ENCODE measurements at regions not wholly inside any gene's neighbourhood (a gene's known extent, or its start where the extent isn't known, plus 50 kb on each side); places are given as distances from the start of the nearest gene placed in this dataset.
"Not testable (repeated sequence)": the region's sequence is repeated elsewhere in the genome, so short reads cannot be mapped to it uniquely, and the experiment has no call there.

DNA sequence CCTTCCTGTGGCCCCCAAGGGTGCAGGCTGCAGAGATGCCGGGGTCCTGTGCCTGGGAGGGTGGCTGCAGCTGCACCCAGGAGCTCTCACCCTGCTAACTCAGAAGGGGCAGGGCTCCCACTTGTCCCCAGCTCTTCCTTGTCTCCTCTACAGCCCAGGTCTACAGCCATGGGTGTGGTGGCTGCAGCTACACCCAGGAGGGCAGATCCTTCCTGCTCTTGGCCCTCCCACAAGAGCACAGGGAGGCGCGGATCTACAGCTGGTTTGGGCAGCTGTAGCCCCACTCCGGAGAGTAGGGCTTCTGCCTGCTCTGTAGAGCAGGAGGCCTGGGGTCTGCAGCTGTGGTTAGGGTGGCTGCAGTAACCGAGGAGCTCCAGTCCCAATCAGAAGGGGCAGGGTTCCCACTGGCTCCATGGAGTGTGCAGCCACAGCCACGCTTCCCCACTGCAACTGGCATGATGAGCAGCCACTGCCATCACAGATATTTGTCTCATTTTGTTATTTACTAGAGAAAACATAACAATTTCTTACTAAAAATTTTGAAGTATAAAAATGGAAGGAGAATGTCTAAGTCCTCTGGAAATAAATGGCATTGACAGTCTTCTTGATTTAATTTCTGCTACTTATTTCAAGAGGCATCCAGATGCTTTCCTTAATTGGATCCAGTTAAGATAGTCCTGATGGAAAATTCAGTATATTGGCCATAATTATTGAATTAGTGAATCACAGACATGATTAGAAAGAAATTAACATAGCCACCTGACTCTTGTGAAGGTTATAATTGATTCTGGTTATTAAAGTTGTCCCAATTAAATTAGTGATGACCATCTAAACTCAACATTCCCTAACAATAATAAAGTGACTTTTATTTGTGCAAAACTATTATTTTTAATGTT lies 233.6 kb downstream of the KCNE4 start:
- no peak for DNase-seq (ENCODE audit: low spot score)

DNA sequence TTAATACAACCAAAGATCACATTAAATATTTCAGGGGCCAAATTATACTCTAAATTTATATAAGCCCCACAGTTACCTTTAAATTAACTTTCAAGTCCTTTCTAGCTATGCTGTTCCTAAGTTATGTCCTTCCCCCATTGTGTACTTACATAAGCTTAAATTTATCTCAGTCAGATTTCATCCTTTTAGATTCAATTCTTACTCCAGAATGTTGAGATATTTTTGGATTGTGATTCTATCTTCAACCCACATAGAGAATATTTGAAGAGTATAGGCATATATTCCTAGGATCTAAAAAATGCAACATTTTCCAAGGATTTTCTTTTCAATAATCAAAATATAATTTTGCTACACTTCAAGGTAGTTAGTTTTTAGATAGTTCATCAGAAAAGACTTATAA lies 242.8 kb downstream of the KCNE4 start:
- no peak for DNase-seq (ENCODE audit: low spot score)

DNA sequence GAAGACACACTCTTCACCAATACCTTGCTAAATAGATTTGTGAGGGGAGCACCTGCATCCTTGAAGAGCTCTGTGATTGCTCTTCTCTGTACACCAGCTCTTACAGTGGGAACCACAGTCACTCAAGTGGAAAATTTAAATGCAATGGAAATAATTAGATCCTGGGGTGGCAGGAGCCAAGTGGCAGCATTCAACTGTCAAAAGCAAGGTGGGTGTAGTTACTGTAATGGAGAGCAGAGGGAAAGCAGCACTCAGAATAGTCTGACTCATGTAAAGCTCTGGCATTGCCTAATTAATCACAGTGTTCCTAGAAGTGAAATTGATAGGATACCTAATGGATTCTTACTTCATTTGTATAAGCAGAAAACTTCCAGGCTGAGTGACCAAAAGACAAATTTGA lies 245.8 kb downstream of the KCNE4 start:
- DNase-seq (ENCODE audit: low spot score), result no peak

DNA sequence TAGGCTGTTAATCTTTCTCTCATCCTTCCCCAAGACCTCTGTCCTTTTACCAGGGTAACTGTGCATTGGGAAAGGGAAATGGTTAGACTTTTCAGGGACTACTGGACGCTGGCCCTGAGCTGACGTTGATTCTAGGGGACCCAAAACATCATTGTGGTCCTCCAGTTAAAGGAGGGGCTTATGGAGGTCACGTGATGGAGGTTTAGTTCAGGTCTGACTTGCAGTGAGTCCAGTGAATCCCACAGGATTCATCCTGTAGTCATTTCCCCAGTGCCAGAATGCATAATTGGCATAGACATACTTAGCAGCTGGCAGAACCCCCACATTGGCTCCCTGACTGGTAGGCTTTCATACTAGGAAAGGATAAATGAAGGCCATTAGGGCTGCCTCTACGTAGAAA lies 246.3 kb downstream of the KCNE4 start:
- DNase-seq (ENCODE audit: low spot score), result not testable (repeated sequence)

DNA sequence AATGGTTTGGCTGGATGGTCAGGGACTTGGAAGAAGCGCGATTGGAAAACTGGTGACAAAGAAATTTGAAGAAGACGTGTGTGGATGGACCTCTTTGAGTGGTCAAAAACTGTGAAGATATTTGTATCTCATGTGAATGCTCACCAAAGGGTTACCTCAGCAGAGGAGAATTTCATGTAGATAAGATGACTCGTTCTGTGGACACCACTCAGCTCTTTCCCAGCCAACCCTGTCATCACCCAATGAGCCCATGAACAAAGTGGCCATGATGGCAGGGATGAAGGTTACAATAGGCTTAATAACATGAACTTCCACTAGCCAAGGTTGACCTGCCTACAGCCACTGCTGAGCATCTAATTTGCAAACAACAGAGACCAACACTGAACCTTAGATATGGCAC lies 248.3 kb downstream of the KCNE4 start:
- no peak for DNase-seq (ENCODE audit: low spot score)

DNA sequence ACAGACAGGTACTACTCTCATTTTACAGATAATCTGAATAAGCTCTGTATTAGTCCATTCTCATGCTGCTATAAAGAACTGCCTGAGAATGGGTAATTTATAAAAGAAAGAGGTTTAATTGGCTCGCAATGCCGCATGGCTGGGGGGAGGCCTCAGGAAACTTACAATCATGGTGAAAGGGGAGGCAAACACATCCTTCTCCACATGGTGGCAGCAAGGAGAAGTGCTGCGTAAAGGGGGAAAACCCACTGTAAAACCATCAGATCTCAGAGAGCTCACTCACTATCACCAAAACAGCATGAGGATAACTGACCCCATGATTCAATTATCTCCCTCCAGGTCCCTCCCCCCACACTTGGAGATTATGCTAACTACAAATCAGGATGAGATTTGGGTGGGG lies 254.4 kb downstream of the KCNE4 start:
- DNase-seq (ENCODE audit: low spot score), result no peak

DNA sequence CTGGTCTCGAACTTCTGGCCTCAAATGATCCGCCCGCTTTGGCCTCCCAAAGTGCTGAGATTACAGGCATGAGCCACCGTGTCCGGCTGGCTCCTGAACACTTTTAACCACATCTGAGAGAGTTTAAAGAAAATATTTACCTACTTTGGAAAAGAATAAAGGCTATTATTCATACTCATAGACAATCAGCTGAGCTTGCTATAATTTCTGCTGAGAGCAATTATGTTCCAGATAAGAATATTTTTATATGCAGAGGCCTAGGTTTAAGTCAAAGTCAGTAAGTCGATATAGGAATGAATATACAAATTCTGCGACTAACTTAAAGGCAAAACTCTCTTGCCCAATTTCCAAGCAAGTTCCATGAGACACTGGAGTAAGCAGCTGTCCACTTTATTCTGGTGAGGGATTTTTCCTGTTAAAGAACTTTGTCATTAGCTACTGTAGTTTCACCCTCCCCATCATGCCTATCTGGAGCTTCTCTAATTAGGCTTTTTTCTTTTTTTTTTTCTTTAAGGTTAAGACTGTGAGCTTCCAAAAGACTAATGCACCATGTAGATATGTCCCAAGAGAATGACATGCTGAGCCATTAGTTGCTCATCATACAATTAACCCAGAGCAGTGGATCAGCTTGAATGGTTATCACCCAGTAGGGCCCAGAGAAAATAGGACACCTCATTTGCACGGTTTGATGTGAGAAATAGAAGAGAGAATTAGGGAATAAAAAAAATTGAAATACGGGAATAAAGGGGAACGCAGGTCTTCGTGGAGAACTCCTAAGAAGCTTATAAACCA lies 260.1 kb downstream of the KCNE4 start:
- DNase-seq (ENCODE audit: low spot score), result no peak

DNA sequence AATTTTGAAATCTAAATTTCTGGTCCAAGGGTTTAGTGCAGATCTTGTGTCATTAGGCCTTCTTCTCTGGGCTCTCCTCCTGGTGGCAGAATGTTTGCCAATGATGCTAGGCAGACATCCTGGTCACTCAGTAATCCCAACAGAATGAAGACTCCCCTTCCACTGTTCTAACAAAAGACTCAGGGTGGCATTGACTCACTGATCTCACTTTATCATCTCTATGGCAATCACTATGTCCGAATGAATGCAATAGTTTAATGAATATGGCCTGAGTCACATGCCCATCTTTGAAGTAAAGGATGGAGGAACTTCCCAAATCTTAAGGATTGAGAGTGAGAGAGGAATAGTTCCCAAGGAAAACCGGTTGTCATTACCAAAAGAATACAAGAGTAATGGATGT lies 261.1 kb downstream of the KCNE4 start:
- DNase-seq (ENCODE audit: low spot score), result no peak

DNA sequence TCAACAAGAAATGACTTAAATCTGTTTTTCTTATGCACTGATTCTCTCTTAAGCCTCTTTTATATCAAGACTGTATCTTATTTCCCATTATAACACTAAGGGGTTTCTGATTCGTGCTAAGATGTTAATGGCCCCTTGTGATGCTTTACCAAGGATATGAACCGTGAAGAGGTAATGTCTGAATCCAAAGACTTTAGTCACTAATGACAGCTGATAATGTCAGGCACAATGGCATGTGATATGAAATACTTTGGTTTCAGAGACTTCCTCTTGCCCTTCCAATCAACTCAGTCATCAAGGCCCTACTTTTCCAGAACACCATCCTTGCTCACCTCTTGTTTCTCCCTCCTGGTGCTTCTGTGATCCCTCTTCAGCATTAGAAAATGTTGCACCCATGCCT lies 262.8 kb downstream of the KCNE4 start:
- DNase-seq (ENCODE audit: low spot score), result no peak

DNA sequence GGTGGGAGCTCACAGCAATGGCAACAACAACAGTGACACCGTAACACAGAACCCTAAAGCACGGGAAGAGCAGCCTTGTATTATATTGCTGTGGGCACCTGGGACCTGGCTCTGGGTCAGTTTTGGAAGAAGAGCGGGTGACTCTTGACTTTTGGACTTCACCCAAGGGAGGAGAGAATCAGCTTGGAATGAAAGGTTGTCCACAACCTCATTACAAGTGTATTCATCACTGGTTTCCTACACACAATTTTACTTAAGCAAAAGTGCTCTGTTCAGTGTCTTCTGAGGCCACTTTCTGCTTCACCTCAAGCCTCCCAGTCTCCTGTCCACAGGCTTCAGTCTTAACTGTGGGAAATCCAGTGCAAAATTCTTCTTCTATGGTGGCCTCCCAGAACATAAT lies 263.8 kb downstream of the KCNE4 start:
- peak; percentile 24 for DNase-seq (ENCODE audit: low spot score)

DNA sequence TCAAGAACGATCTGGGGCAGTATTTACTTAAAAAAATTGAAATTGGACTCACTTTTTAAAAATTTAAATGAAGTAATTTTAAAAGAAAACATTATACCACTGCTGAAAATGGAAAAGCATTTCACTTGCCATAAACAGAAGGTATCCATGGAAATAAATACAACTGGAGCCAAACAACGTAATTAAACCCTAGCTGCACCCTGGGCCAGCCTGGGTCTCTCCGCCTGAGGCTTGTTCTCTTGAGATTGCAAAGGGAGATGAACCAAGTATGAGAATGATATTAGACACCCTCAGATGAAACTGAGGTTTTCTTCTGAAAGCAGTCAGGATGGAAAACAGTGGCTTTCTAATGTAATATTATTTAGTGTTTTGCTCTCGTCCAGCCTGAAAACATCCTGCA lies 264.4 kb downstream of the KCNE4 start:
- DNase-seq (ENCODE audit: low spot score), result no peak

DNA sequence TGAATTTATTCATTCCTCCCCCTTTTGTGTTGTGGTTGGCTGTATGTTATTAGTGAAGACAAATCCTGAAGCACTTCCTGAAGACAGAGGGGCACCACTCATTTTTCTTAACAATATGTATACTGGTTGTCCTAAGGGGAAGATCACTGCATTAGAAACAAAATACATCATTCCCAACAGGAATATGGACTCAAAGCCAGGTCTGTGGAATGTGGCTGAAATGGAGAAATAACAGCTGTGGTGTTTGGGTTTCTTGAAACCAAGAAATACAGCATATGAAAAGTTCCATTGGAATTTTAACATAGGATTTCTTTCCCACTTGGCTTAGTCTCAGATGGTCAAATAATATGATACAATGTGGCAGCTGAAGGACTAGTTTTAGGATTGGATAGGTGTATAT lies 267.6 kb downstream of the KCNE4 start:
- no peak for DNase-seq (ENCODE audit: low spot score)

DNA sequence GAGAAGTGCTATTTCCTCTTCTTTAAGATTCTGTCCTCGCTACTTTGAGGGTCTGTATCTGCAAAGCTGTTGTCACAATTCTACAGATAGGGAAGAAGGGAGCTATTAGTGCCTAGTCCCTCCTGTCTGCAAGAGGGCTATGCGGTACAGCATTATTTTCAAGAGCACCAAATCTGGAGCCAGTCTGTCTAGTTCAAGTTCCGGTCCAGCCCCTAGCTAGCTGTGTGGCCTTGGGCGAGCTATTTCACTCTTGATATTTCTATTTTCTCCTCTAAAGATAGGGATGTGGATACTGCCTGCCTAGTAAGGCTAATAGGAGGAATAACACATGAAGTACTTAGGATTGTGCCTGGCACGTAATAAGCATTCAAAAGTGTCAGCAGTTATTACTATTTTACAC lies 272.4 kb downstream of the KCNE4 start:
- no peak for DNase-seq (ENCODE audit: low spot score)

DNA sequence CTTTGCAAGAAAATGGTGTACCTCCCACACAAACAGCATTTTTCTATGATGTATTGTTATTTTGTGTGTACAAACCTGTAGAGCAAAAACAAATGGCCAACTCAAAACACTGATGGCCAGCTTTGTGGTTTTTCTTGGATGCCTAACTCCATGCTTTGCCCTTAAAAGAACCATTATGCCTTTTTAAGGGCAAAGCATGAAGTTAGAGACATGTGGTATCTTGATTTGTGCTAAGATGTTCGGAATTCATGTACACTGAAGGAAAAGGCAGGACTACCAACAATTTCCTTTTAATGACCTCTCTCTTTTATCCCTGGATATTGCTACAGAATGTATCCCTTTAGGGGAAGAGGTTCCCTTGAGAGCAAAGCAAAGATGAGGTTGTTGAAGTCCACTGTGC lies 273.6 kb downstream of the SCG2 start:
- DNase-seq (ENCODE audit: low spot score), result no peak

DNA sequence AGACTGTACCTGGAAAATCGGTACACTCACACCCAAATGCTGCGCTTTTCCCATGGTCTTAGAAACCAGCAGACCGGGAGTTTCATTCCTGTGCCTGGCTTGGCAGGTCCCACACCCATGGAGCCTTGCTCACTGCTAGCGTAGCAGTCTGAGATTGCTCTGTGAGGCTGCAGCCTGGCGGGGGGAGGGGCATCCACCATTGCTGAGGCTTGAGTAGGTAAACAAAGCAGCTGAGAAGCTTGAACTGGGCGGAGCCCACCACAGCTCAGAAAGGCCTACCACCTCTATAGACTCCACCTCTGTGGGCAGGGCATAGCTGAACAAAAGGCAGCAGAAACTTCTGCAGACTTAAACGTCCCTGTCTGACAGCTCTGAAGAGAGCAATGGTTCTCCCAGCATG lies 271.4 kb downstream of the SCG2 start:
- DNase-seq (ENCODE audit: low spot score), result not testable (repeated sequence)

DNA sequence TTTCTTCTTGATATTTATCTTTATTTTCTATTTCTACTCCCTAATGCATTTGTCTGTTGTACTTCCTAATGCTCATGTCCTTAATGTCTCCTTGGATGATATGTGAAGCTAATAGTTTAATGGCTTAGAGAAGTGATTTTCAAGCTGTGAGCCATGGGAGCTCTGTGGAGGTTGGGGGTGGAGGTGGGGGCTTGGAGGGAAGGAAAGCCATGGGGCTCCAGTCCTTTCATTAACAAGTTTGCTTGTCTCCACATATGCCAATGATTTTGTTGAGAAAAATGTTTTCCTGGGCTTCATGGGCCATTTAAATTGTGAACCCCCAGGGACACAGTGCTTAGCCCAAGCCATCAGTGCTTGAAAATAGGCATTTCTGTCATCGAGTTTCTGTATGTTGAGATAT lies 264.1 kb downstream of the SCG2 start:
- DNase-seq (ENCODE audit: low spot score), result no peak

DNA sequence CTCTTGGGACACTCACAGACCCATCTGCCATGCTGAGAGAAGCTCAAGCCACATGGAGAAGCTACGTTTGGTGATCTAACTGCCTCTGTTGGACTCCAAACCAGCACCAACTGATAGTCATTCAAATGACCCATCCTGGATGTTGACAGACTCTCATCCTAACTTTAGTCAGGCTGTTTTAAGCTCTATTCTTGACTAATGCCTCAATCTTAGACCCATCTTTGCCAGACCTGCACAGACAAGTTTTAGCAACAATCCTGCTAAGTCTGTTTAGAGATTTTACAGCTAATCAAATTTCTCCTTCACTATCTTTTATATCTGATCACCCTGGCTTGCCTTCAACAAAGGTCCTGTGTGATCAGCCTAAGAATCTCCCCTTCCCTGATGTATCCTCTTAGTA lies 245.1 kb downstream of the SCG2 start:
- no peak for DNase-seq (ENCODE audit: low spot score)

DNA sequence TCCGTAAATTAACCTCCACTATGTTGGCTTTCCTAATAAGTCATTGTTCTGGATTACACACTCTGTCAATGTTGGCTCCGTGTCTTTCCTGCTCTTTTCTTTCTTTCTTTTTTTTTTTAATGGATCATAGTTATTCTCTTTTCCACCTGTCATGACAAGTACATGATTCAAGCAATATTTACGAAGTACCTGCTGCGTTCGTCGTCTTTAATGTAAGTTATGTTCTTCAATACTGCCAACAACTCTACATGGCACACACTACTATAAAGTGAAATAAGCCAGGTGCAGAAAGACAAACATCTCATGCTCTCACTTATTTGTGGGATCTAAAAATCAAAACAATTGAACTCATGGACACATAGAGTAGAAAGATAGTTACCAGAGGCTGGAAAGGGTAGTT lies 239.1 kb downstream of the SCG2 start:
- DNase-seq (ENCODE audit: low spot score), result no peak

DNA sequence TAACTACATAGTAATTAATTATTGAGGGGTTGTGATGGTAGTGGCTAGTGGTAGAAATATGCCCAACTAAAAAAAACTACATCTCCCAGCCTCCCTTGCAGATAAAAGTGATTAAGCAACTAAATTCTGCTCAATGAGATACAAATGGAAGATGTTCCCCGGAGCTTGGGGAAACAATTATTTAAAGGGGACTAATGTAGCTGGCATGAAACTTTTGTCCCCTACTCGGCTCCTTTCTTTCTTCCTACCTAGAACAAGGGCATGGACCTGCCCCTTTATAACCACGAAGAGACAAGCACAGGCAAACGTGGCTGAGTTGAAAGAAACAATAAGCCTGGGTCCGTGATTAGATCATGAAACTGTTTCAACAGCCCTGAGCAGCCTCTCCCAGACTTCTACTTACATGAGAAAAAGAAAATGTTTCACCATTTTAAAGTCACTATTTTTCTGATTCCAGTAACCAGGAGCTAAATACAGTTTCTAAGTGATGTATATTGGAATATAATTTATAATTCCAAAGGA lies 236.9 kb downstream of the SCG2 start:
- no peak for DNase-seq (ENCODE audit: low spot score)

DNA sequence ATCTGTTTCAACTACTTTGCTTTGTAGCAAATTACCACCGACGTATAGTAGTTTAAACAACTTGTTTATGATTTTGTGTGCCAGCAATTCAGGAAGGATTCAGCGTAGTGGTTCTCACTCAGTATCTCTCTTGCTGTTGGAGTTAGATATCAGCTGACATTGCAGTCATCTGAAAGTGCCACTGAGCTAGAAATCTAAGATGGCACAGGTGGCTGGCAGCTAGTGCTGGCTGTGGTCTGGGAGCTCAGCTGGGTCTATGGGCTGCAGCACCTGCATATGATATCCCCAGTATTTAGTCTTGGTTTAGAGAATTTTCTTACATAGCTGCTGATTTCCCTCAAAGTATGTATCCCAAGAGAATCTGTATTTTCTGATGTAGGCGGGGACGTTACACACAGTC lies 235.6 kb downstream of the SCG2 start:
- no peak for DNase-seq (ENCODE audit: low spot score)

DNA sequence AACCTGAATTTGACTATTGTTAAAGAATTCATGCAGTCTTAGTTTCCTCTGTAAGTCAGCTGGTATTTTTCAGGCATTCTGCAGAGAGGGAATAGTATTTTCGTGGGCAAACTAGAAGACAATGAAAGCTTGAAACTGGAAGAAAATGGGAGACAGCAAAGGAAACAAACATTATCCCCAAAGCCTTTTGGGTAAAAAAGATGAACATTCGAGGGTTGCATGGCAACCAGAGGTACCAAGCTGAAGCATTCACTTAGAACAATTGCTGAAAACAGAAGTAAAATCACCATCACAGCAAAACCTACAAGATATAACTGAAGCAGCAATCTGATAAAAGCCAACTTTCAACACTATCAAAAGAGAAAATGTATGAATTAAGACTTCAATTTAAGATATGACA lies 233.7 kb downstream of the SCG2 start:
- DNase-seq (ENCODE audit: low spot score), result no peak

DNA sequence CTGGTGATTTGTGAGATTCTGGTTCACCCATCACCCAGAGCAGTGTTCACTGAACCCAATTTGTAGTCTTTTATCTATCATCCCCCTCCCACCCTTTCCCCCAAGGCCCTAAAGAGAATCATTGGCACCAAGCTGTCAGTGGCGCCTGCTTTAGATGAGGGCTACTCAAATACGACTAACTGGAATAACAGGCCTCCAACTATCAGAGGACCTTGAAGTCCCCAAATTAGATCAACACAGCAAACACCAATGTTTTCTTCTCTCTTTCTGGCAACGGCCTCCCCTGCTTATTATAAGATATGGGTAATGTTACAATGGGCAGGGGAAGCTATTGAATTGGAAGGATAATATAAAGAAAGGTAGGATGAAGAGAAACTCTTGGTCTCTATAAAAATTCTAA lies 232.3 kb downstream of the SCG2 start:
- no peak for DNase-seq (ENCODE audit: low spot score)

DNA sequence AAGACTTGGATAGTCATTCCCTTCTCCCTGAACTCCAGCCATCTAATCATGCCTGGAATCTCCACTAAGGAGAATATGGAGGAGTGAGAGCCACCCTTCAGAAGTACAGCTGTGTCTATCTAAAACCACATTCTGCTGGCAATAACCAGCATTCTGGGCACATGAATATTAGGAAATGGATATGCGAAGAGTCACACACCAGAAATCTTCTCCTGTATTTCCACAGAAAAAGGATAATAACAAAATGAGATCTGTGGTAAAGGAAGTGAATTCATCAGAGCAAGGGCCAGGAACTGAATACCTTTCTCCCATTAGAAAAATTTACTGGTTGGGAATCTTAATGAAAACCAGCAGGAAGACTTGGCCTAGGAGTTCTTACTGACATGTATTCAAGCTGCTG lies 218.8 kb downstream of the SCG2 start:
- DNase-seq (ENCODE audit: low spot score), result peak; percentile 56

Measured in AG08395 (cell line).